GM19452 (cell line): ENCODE measurements at regions not wholly inside any gene's neighbourhood (a gene's known extent, or its start where the extent isn't known, plus 50 kb on each side); places are given as distances from the start of the nearest gene placed in this dataset.

Experiments used
- ATAC-seq: cut with Tn5 transposase; IDR thresholded peaks from one replicate; pipeline ENCODE4 v1.9.1; 2021; ENCODE audit not compliant: unreplicated experiment

GRCh38 chr7:88442413-88442812 lies 135.7 kb upstream of the STEAP4 start:
- no peak for ATAC-seq

- peak; percentile 77 for ATAC-seq
Observed at GRCh38 chr7:88437132-88437531, 130.4 kb upstream of the STEAP4 start.

DNA sequence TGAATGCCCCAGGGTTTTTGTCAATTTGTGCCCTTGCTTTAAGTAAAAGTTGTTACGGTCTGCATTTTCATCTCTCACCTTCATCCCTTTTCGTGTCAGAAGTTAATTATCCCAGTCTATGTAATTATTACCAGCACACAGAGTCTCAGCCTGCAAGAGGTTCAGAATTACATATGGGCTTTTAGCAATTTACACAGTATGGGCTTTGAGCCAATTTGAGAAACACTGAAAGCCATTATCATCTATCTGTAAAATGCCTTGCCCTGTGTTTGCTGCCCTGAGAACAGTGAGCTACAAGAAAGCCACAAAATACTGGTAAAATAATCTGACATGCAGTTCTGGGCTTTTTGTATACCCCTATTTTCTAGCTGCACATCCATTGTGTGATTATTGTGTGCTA lies 125.6 kb upstream of the STEAP4 start:
- ATAC-seq = no peak

- ATAC-seq = no peak
Observed at GRCh38 chr7:88431882-88432281, 125.2 kb upstream of the STEAP4 start.

DNA sequence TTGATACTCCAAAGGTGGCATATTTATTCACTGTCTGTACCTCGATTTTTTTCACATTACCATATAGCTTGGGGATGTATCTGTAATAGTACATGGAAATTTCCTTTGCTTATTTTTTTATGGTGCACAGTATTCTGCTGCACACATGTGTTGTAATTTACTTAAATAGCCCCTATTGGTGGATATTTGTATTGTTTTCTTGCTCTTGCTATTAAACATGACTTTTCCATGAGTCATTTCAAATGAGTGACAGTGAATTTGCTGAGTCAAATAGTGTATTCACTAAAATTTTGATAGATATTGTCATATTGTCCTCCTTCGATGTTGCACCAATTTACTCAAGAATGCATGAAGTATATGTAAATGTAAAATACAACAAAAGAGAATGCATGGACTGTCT lies 122.7 kb upstream of the STEAP4 start:
- no peak for ATAC-seq

- no peak for ATAC-seq
Observed at GRCh38 chr7:88402529-88402928, 95.8 kb upstream of the STEAP4 start.

DNA sequence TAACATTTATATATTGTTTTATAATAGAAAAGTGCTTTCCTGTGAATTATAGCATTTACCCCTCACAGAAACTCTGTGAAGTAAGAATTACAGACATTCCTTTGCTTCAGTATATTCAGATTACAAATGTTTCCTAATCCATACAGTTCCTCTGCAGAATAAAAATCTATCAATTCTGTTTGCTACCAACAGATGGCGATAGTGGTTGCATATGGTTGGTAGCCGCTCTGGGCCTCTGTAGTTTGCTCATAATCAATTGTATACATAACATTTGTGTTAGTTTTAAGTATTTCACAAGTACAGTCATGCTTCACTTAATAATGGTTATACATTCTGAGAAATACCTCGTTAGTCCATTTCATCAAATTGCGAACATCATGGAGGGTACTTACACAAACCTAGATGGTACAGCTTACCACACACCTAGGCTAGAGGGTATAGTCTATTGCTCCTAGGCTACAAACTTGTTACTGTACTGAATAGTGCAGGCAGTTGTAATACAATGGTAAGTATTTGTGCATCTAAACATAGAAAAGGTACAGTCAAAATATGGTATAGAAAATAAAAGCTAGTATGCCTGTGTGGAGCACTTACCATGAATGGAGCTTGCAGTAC lies 94.4 kb upstream of the STEAP4 start:
- peak; percentile 46 for ATAC-seq

DNA sequence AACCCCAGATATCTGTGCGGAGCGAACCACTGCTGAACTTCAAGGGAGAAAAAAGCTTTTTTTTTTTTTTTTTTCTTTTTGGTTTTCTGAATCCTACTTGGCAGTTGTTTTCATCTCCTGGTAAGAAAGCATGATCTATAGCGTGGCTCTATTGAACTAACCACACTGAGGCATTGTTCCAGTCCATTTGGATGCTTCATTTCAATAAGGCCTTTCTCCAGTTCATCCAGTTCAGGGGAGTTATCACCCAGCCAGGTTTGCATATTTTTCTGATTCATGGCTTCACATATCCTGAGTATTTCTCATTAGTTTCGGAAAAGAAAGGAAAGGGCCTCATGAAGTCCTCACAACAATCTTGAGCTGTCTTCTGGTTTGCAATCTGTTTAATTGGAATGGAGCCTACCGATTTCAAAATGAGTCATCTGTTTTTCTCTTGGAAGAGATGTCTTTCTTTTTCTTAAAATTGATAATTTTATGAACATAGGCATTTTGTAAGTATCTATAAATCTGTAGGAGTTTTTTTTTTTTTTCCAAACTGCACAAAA lies 93.1 kb upstream of the STEAP4 start:
- no peak for ATAC-seq

GRCh38 chr7:88399036-88399435 lies 92.3 kb upstream of the STEAP4 start:
- no peak for ATAC-seq

DNA sequence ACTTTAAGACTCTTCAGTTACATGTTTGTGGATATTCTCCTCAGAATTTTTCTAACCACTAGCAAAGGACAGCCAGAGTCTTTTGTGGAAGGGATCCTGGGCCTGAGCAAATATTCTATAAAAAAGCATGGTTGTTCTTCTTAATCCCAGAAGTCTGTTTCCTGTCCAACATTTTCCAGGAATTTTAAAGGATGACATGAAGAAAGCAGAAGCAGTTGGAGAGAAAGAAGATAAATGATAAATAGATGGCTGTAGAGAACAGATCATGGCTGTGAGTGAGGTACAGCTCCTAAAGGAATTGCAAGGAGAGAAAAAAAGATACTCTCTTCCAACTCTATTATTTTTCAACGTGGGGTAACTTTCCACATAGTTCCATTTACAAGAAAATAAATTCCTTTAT lies 91.8 kb upstream of the STEAP4 start:
- ATAC-seq = no peak

DNA sequence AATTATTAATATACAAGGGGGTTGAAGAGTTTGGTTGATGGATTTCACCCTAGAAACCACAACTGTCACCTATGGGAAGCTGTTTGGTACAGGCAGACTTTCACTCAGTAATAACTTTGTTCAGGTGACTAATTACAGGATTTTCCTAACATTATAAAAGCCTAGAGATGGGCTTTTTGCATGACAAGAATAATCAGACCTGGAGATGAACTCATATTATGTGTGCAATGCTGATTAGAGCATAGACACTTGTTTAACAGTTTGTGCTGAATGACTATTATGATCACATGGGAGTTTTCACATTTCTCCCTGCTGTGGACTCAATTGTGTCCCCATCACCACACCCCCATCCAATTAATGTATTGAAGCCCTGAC lies 90.2 kb upstream of the STEAP4 start:
- peak; percentile 44 for ATAC-seq

DNA sequence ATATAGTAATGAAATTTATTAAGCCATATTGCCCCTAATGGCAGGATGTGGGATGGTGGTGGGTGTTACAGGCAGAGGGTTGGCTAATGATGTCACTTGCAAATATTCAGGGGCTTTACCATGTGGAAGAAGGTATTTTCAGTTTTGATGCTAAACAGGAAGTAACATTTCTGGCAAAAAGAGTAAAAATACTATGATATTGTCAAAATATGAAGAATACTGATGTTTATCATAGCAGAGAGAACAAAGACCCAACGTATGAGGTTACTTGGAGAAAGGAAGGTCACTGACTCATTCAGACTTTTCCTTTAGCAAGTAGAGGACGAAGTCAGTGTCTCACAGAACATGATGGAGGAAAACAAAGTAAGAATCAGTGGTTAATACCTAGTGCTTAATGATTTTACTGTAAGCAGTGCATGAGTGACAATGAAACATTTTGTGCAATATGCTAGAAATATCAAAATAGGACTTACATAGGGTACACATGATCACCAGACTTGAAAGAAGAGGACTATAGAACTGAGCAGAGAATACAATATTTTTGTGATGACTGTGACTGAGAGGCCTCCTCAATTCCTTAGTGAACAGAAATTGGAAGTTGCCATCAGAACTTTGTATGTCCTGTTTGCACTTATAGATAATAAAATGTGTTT lies 89.7 kb upstream of the STEAP4 start:
- ATAC-seq = peak; percentile 73

DNA sequence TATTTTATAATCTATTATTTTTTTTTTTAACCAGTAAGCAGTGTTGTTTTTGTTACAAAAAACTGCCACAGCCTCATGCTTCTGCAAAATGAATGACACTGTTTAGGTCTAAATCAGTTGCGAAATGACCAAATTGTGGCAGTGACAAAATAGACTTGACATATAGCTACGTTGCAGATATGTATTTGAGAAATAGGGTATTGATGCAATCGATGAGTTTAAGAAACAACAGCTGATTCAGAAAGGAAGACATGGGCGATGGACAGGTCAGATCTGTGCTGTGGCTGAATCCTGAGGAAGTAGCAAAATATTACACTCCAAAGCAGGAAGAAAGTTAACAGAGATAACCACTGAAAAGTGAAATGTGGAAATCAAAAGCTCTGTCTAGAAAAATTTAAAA lies 89.0 kb upstream of the STEAP4 start:
- ATAC-seq = no peak

GRCh38 chr7:88391247-88391646 lies 84.6 kb upstream of the STEAP4 start:
- no peak for ATAC-seq

- ATAC-seq = no peak
Observed at GRCh38 chr7:88387368-88387767, 80.7 kb upstream of the STEAP4 start.

DNA sequence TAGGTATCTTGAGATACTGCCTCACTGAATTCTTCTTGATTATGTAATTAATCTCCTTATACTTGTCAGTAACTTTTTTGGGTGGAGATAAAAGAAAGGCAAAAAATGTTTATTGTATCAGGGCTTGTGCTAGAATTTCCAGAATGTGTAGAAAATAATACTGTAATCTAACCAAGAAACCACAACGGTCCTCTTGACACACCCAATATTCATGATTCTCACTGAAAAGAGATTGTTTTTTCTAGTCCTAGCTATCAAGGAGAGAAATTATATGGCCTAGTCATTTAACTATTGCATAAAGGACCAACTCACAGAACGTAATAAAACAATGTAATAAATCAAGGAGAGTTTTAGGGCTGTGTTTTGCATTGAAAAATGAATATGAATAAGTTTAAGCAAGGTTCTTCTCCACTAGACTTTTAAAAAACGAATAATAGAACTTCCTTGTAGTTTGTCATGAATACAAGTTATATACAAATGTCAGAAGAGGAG lies 80.0 kb upstream of the STEAP4 start:
- ATAC-seq = no peak

GRCh38 chr7:88377434-88377833 lies 70.7 kb upstream of the STEAP4 start:
- no peak for ATAC-seq

DNA sequence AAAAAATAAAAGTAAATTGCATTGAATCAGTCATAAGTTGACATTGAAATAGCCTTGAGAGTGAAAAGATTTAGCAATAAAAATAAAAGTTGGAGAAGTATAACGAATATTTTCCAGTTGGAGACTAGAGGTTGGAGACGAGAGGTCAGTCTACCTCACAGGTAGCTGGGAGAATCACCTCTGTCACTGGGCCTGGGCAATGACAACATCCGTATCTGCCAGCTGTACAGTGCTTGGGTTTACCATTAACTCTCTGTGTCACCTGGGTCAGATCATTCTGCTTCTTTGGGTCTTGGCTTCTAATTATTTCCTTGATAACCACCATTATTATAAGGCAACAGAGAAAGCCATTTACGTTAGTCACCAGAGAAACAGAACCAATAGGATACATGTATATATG lies 62.0 kb upstream of the STEAP4 start:
- ATAC-seq = no peak

- no peak for ATAC-seq
Observed at GRCh38 chr7:88366845-88367244, 60.2 kb upstream of the STEAP4 start.

- ATAC-seq = no peak
Observed at GRCh38 chr7:88363869-88364268, 57.2 kb upstream of the STEAP4 start.

DNA sequence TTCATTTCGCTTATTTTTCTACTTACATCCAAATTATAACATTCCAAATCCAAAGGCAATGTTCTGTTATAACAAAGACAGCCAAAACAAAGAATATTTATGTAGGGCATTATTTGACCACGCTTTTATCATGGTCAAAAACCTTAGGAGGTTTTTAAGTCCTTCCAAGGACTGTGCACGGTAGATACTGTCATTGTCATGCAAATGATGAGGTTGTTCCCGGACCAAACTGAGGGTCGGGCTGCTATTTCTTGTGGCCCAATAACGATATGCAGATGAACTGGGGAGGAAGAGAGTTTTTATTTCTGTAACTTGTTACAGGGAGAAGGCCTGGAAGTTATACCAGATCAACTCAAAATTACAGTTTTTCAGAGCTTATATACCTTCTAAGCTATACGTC lies 56.6 kb upstream of the STEAP4 start:
- no peak for ATAC-seq

GRCh38 chr7:88361357-88361756 lies 54.7 kb upstream of the STEAP4 start:
- no peak for ATAC-seq

GRCh38 chr7:88358881-88359280 lies 52.2 kb upstream of the STEAP4 start:
- no peak for ATAC-seq
